ENCODE measurements at regions not wholly inside any gene's neighbourhood (a gene's known extent, or its start where the extent isn't known, plus 50 kb on each side); places are given as distances from the start of the nearest gene placed in this dataset.

GRCh38 chr3:159856590-159857104 lies 132.0 kb upstream of the IL12A start:
- DNase-seq: no peak

- no peak for DNase-seq
Measured at GRCh38 chr3:159857840-159858239, 130.8 kb upstream of the IL12A start.

- no peak for DNase-seq
Measured at GRCh38 chr3:159858650-159859049, 130.0 kb upstream of the IL12A start.

GRCh38 chr3:159859424-159859823 lies 129.2 kb upstream of the IL12A start:
- DNase-seq: no peak

- DNase-seq: no peak
Measured at GRCh38 chr3:159859836-159860235, 128.8 kb upstream of the IL12A start.

GRCh38 chr3:159860269-159861116 lies 128.1 kb upstream of the IL12A start:
- DNase-seq: peak in 1 of 2 experiments; percentile 18

DNA sequence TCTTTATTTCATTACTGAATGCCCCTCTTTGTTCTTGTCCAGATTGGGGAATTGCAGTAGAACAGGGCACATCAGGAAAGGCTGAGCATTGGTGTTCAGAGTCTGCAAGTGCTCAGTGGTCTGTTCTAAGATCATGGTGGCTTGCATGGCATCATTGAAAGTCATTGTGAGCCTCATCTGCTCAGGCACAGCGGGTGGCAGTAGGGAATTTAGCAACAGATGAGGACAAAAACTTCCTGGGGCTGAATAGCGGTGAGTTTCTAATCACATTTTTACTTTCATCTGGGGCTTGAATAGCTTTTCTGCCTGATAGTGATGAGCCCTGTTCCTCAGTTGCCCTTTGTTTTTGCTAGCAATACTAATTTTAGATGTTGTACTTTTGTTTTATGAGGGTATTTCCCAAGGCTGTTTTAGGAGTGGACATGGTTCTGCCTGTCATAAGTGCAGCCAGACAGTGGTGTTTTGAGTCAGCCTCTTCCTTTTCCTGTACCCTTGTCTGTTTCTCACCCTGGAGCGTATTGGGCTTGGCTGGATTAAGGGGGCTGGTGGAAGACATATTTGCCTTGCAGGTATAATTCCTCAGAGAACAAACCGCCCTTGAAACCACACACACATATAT lies 127.2 kb upstream of the IL12A start:
- DNase-seq: no peak

- DNase-seq: no peak
Measured at GRCh38 chr3:159865041-159865579, 123.5 kb upstream of the IL12A start.

GRCh38 chr3:159866201-159866746 lies 122.4 kb upstream of the IL12A start:
- no peak for DNase-seq

DNA sequence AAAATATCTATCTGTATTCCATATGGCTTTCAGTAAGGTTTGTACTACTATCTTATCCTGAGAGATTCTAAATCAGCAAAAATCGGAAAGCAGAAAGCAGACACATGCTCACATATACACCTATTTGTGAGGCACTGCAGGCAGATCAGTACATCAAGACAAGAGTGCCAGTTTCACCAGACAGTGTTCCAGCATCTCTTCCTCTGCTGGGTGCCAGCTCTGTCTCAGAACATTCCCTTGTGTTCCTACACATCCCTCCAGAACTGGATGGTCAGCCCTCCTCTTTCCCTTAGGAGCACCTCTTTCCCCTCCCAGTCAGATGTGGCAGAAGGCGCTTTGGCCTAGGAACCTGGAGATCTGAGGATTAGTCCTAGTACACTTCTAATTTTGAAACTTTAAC lies 121.3 kb upstream of the IL12A start:
- DNase-seq: no peak

GRCh38 chr3:159870723-159871122 lies 117.9 kb upstream of the IL12A start:
- no peak for DNase-seq

- peak in 1 of 2 experiments; percentile 17 for DNase-seq
Measured at GRCh38 chr3:159872374-159873109, 116.1 kb upstream of the IL12A start.

DNA sequence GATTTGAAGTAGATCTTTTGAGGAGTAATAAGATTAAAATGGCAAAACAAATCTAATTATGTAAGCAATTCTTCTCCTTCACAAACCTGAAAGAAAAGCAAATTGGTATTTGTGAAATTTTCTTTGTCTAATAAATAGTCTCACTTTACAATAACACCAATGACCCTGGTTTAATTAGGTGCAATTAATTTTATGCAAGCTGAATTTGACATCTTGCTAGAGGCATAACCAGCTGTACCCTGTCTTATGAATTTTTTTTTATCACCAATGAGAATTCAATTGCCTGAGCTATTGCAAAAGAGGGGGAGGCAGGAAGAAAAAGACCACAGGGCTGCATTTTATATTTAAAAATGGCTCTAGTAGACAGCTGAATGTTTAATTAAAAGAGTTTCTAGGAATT lies 113.5 kb upstream of the IL12A start:
- DNase-seq: no peak

GRCh38 chr3:159877924-159878323 lies 110.7 kb upstream of the IL12A start:
- no peak for DNase-seq

DNA sequence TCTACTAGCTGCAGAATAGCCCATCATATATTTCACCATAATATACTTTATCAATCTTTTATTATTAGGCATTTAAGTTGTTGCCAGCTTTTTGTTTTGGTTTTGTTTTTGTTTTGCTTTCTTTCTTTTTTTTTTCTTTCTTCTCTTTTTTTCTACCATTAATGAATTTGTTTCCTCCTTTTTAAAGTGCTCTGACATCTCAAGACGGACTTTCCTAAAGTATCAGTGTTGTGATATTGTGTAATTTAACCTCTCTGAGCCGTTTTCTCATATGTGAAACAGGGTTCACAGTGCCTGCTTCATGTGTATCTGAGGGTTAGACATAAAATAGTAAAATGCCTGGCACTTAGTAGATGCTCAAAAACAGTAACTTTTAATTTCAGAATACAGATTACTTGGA lies 109.5 kb upstream of the IL12A start:
- no peak for DNase-seq

DNA sequence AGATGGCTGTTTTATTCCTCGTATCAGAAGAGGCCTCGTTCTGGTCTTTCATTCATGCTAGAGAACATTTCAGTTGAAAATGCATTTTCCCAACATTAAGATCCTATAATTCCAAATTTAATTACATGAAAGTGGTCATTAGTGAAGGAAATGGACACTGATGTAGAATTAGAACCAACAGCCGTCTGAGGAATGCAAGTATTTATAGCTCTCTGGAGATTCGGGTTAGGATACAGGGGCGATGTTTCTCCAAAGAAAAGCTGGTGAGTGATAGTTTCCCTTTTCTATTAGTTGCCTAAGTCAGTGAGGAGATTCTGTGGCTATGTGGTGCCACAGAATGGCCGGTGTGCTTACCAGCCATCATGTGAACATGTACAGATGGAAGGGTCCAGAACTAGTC lies 109.0 kb upstream of the IL12A start:
- DNase-seq: no peak

GRCh38 chr3:159881208-159881607 lies 107.4 kb upstream of the IL12A start:
- DNase-seq: no peak

- peak; percentile 72 to 73 for DNase-seq
Measured at GRCh38 chr3:159881828-159882309, 106.8 kb upstream of the IL12A start.

- DNase-seq: no peak
Measured at GRCh38 chr3:159882367-159882766, 106.3 kb upstream of the IL12A start.

- peak in 1 of 2 experiments; percentile 32 for DNase-seq
Measured at GRCh38 chr3:159882790-159883779, 105.5 kb upstream of the IL12A start.

- DNase-seq: peak in 1 of 2 experiments; percentile 15
Measured at GRCh38 chr3:159884661-159885402, 103.8 kb upstream of the IL12A start.

Measured in SHP77 (cell line).